ENCODE measurements at regions not wholly inside any gene's neighbourhood (a gene's known extent, or its start where the extent isn't known, plus 50 kb on each side); places are given as distances from the start of the nearest gene placed in this dataset.

GRCh38 chr17:33652731-33653398 lies 359.8 kb upstream of the ASIC2 start:
- Histone ChIP-seq H3K79me2 (ENCODE audit: low read length) (no peaks in the 10 kb centered on the region), H3K4me1 (ENCODE audit: low read length) (no peaks in the 10 kb centered on the region), H3K27me3 (ENCODE audit: low read depth, low read length) (peaks cover 42% of the 10 kb centered on the region), H3K27ac (ENCODE audit: low read length) (no peak overlapping the region), H3K9me3 (ENCODE audit: insufficient read depth, low read length) (no peaks in the 10 kb centered on the region), H2AFZ (ENCODE audit: low read depth, low read length) (no peak overlapping the region), H3K4me2 (ENCODE audit: low read length) (no peak overlapping the region), H3K36me3 (replicated peaks; ENCODE audit: low read depth, low read length) (no peaks in the 10 kb centered on the region), H3K4me3 (ENCODE audit: low read length) (no peak overlapping the region), H3K9ac (ENCODE audit: low read length) (no peak overlapping the region), H4K20me1 (ENCODE audit: insufficient read depth, low read length) (no peaks in the 10 kb centered on the region)
- TF ChIP-seq EZH2phosphoT487 (IDR thresholded peaks at IDR 0.05; ENCODE audit: low read depth) (no peak), CTCF (IDR thresholded peaks at IDR 0.05; ENCODE audit: low read depth, low read length) (no peak)

- H2AFZ ChIP-seq (ENCODE audit: low read depth, low read length) = no peak overlapping the region
- H3K27me3 ChIP-seq (ENCODE audit: low read depth, low read length) = peaks cover 42% of the 10 kb centered on the region
- no peak for TF ChIP-seq CTCF (IDR thresholded peaks at IDR 0.05; ENCODE audit: low read depth, low read length)
- TF ChIP-seq EZH2phosphoT487 (IDR thresholded peaks at IDR 0.05; ENCODE audit: low read depth) = no peak
- H3K27ac ChIP-seq (ENCODE audit: low read length) = no peak overlapping the region
- H3K9me3 ChIP-seq (ENCODE audit: insufficient read depth, low read length) = no peaks in the 10 kb centered on the region
- no peak overlapping the region for H3K4me2 ChIP-seq (ENCODE audit: low read length)
- H3K79me2 ChIP-seq (ENCODE audit: low read length) = no peaks in the 10 kb centered on the region
- H3K4me3 ChIP-seq (ENCODE audit: low read length) = no peak overlapping the region
- H3K4me1 ChIP-seq (ENCODE audit: low read length) = no peaks in the 10 kb centered on the region
- no peaks in the 10 kb centered on the region for H3K36me3 ChIP-seq (replicated peaks; ENCODE audit: low read depth, low read length)
- no peaks in the 10 kb centered on the region for H4K20me1 ChIP-seq (ENCODE audit: insufficient read depth, low read length)
- H3K9ac ChIP-seq (ENCODE audit: low read length) = no peak overlapping the region
These were observed 360.3 kb upstream of the ASIC2 start for GRCh38 chr17:33653399-33653788.

- Histone ChIP-seq H3K4me3 (ENCODE audit: low read length) (no peak overlapping the region), H3K27ac (ENCODE audit: low read length) (no peak overlapping the region), H3K79me2 (ENCODE audit: low read length) (no peaks in the 10 kb centered on the region), H3K4me1 (ENCODE audit: low read length) (no peaks in the 10 kb centered on the region), H2AFZ (ENCODE audit: low read depth, low read length) (no peak overlapping the region), H3K36me3 (replicated peaks; ENCODE audit: low read depth, low read length) (no peaks in the 10 kb centered on the region), H3K9me3 (ENCODE audit: insufficient read depth, low read length) (no peaks in the 10 kb centered on the region), H4K20me1 (ENCODE audit: insufficient read depth, low read length) (no peaks in the 10 kb centered on the region), H3K27me3 (ENCODE audit: low read depth, low read length) (peaks cover 37% of the 10 kb centered on the region), H3K9ac (ENCODE audit: low read length) (no peak overlapping the region), H3K4me2 (ENCODE audit: low read length) (no peak overlapping the region)
- no peak for TF ChIP-seq CTCF (IDR thresholded peaks at IDR 0.05; ENCODE audit: low read depth, low read length)
- no peak for TF ChIP-seq EZH2phosphoT487 (IDR thresholded peaks at IDR 0.05; ENCODE audit: low read depth)
These were observed 364.1 kb upstream of the ASIC2 start for GRCh38 chr17:33657181-33657580.

GRCh38 chr17:33661975-33662374 lies 368.9 kb upstream of the ASIC2 start:
- Histone ChIP-seq H3K27ac (ENCODE audit: low read length) (no peak overlapping the region), H2AFZ (ENCODE audit: low read depth, low read length) (no peak overlapping the region), H3K9ac (ENCODE audit: low read length) (no peak overlapping the region), H3K9me3 (ENCODE audit: insufficient read depth, low read length) (no peaks in the 10 kb centered on the region), H3K79me2 (ENCODE audit: low read length) (no peaks in the 10 kb centered on the region), H4K20me1 (ENCODE audit: insufficient read depth, low read length) (no peaks in the 10 kb centered on the region), H3K4me3 (ENCODE audit: low read length) (no peak overlapping the region), H3K4me1 (ENCODE audit: low read length) (no peaks in the 10 kb centered on the region), H3K4me2 (ENCODE audit: low read length) (no peak overlapping the region), H3K27me3 (ENCODE audit: low read depth, low read length) (peaks cover 20% of the 10 kb centered on the region), H3K36me3 (replicated peaks; ENCODE audit: low read depth, low read length) (no peaks in the 10 kb centered on the region)
- TF ChIP-seq CTCF (IDR thresholded peaks at IDR 0.05; ENCODE audit: low read depth, low read length) (no peak), EZH2phosphoT487 (IDR thresholded peaks at IDR 0.05; ENCODE audit: low read depth) (no peak)

All from OCI-LY3 (cell line).